Suprapubic skin (tissue), 4 donors: ENCODE measurements at regions not wholly inside any gene's neighbourhood (a gene's known extent, or its start where the extent isn't known, plus 50 kb on each side); places are given as distances from the start of the nearest gene placed in this dataset.

ENCODE experiments used
- CTCF ChIP-seq, 2 donors: fragments of 200-600 bp in 1 of 2; fragments of 450-650 bp in 1 of 2; sonication (generic) in 1 of 2; IDR thresholded peaks; one replicate each; pipeline ENCODE4 v1.5.1; 2016 to 2019; ENCODE audit warnings: antibody characterized with exemption in 2 of 2, mild to moderate bottlenecking in 1 of 2, moderate library complexity in 1 of 2
- EP300 ChIP-seq: sonication (generic); formaldehyde crosslinking; IDR thresholded peaks from one replicate; pipeline ENCODE4 v1.6.1; 2017; ENCODE audit warnings: antibody characterized with exemption
- POLR2AphosphoS5 ChIP-seq, 3 donors: sonication (generic); formaldehyde crosslinking; IDR thresholded peaks; one replicate each; pipeline ENCODE4 v1.6.1; 2017; ENCODE audit warnings: antibody characterized with exemption in 3 of 3

- TF ChIP-seq CTCF (IDR thresholded peaks at IDR 0.05) (no peak), POLR2AphosphoS5 (IDR thresholded peaks at IDR 0.05) (no peak), EP300 (no peak)
These were observed 133.5 kb upstream of the PTPRZ1 start for GRCh38 chr7:121739465-121739864.
